Suprapubic skin (tissue), 4 donors: ENCODE measurements at regions not wholly inside any gene's neighbourhood (a gene's known extent, or its start where the extent isn't known, plus 50 kb on each side); places are given as distances from the start of the nearest gene placed in this dataset.

Experiments
- DNase-seq, 2 donors: peaks; one replicate each; pipeline ENCODE4 v3.0.0-alpha.2; 2019; ENCODE audit warnings: low spot score in 2 of 2
- H3K27ac ChIP-seq: fragments of 200-600 bp; sonication (generic); one replicate; pipeline ENCODE4 v1.5.1; 2019
- H3K27me3 ChIP-seq: fragments of 200-600 bp; sonication (generic); one replicate; pipeline ENCODE4 v1.5.1; 2019
- H3K36me3 ChIP-seq: fragments of 200-600 bp; sonication (generic); one replicate; pipeline ENCODE4 v1.5.1; 2019
- H3K4me1 ChIP-seq: fragments of 200-600 bp; sonication (generic); one replicate; pipeline ENCODE4 v1.5.1; 2019
- H3K4me3 ChIP-seq: fragments of 200-600 bp; sonication (generic); one replicate; pipeline ENCODE4 v1.5.1; 2019; ENCODE audit warnings: mild to moderate bottlenecking
- H3K9me3 ChIP-seq: fragments of 200-600 bp; sonication (generic); one replicate; pipeline ENCODE4 v1.5.1; 2019
- EP300 ChIP-seq: sonication (generic); formaldehyde crosslinking; IDR thresholded peaks from one replicate; pipeline ENCODE4 v1.6.1; 2017; ENCODE audit warnings: antibody characterized with exemption
- POLR2A ChIP-seq, 2 donors: fragments of 450-650 bp; IDR thresholded peaks; one replicate each; pipeline ENCODE4 v1.6.1; 2017; ENCODE audit warnings: antibody characterized with exemption in 2 of 2, mild to moderate bottlenecking in 2 of 2, moderate library complexity in 2 of 2
- POLR2AphosphoS5 ChIP-seq, 3 donors: sonication (generic); formaldehyde crosslinking; IDR thresholded peaks; one replicate each; pipeline ENCODE4 v1.6.1; 2017; ENCODE audit warnings: antibody characterized with exemption in 3 of 3
- WGBS: methylation state at CpG from one replicate; pipeline ENCODE4 v1.1.5; 2018; 5-methylcytosine and 5-hydroxymethylcytosine counted together
- TF ChIP-seq, protein P1 (sequence below), 2 donors: fragments of 200-600 bp in 1 of 2; fragments of 450-650 bp in 1 of 2; sonication (generic) in 1 of 2; IDR thresholded peaks; one replicate each; pipeline ENCODE4 v1.5.1; 2016 to 2019; ENCODE audit warnings: antibody characterized with exemption in 2 of 2, mild to moderate bottlenecking in 1 of 2, moderate library complexity in 1 of 2

DNA sequence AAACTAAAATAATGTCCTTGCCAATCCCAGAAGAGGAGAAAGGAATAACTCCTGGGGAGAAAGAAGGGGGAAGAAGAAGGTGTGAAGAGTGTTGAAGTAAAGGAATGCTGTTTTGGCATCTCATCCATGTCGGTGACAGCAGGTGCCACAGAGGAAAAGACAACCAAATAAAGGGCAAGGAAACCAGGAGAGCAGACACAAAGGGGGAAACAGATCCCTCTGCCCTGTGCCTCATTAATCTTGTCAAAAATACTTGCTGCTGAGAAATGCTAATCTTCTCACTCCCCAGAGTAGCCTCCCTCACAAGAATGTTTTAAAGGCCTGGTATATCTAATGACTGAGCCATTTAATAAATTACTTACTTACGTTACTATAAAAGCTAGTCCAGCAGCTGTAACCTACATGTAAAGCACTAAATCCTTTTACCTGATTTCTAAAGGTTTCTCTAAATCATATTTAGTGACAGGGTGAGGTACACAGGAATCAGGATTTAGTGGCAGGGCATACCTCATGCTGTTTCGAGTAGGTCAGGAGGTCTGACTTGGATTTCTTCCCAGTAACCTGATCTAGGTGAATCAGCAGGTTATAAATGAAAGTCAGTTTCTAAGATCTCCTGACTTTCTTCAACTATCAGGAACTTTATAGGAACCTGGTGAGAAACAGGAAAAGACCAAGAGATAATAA, 377.1 kb downstream of the CENPW start:
- Histone ChIP-seq H3K27me3 (no peaks in the 10 kb centered on the region), H3K27ac (no peak overlapping the region), H3K4me3 (no peak overlapping the region), H3K9me3 (no peaks in the 10 kb centered on the region), H3K4me1 (no peaks in the 10 kb centered on the region), H3K36me3 (no peaks in the 10 kb centered on the region)
- TF ChIP-seq, protein P1, sequence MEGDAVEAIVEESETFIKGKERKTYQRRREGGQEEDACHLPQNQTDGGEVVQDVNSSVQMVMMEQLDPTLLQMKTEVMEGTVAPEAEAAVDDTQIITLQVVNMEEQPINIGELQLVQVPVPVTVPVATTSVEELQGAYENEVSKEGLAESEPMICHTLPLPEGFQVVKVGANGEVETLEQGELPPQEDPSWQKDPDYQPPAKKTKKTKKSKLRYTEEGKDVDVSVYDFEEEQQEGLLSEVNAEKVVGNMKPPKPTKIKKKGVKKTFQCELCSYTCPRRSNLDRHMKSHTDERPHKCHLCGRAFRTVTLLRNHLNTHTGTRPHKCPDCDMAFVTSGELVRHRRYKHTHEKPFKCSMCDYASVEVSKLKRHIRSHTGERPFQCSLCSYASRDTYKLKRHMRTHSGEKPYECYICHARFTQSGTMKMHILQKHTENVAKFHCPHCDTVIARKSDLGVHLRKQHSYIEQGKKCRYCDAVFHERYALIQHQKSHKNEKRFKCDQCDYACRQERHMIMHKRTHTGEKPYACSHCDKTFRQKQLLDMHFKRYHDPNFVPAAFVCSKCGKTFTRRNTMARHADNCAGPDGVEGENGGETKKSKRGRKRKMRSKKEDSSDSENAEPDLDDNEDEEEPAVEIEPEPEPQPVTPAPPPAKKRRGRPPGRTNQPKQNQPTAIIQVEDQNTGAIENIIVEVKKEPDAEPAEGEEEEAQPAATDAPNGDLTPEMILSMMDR (IDR thresholded peaks at IDR 0.05), result no peak
- TF ChIP-seq POLR2A (IDR thresholded peaks at IDR 0.05), result no peak
- TF ChIP-seq EP300, result no peak
- no peak for TF ChIP-seq POLR2AphosphoS5 (IDR thresholded peaks at IDR 0.05)
- WGBS, result 53% methylated on average over 3 of the region's 3 CpGs
- DNase-seq, result no peak

DNA sequence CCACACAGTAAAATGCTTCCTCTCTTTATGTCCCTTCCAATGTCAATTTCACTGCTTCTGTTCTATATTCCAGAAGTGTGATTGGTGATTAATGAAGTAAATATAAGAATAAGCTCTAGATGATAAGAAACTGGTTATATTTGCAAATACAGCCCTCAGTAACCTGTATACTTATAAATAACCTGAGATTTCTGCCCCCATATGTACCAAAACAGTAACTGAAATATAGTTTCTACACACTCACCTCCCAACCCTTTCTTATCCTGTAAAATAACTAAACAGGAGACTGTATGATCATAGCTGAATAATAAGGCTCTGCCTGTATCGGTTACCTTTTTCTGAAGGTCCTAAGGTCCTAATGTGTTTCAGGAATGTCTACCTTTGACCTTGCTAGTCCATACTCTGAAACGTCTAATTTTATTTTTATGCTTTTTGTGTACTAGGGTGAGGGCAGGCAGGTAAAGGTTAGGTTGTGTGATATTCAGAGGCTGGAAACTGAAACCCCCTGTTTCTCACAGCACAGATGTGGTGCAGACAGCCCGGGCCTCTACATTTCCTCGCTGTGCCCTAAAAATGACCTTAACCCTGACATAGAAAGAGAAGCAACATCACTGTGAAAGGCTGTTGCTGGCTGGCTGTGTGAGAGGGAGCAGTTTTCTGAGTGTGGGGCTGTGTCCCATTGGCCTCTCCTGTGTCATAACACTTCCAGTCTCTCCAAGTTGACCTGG, 378.8 kb downstream of the CENPW start:
- no peak overlapping the region for H3K27ac ChIP-seq
- no peak overlapping the region for H3K4me3 ChIP-seq
- no peaks in the 10 kb centered on the region for H3K4me1 ChIP-seq
- TF ChIP-seq POLR2A (IDR thresholded peaks at IDR 0.05) (no peak), EP300 (no peak)
- H3K27me3 ChIP-seq, result no peaks in the 10 kb centered on the region
- no peak for DNase-seq
- H3K9me3 ChIP-seq, result no peaks in the 10 kb centered on the region
- no peaks in the 10 kb centered on the region for H3K36me3 ChIP-seq
- WGBS, result 68% methylated on average over 4 of the region's 4 CpGs

DNA sequence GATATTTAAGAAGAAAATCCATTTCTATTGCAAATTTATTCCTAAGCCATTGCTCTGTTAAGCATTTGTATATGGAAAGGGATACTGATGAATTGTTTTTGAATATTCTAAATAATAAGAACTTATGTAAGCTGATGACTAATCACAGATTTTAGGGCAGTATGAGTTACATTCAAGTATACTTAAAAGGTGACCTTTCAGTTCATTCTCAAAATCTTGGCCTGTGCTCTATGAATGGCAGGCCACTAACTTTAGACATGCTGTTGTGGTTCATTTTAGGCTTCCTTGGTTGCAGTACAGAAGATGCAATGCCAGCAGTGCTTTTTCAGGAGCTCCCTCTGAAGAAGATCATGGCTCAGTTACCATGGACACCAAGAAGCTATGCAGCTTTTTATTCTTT, 380.4 kb downstream of the CENPW start:
- H3K36me3 ChIP-seq, result no peaks in the 10 kb centered on the region
- DNase-seq, result no peak
- H3K4me1 ChIP-seq, result no peaks in the 10 kb centered on the region
- no peaks in the 10 kb centered on the region for H3K9me3 ChIP-seq
- no peak overlapping the region for H3K27ac ChIP-seq
- no peak overlapping the region for H3K4me3 ChIP-seq
- no peaks in the 10 kb centered on the region for H3K27me3 ChIP-seq
- TF ChIP-seq, protein P1 (IDR thresholded peaks at IDR 0.05), result no peak
- no peak for TF ChIP-seq POLR2A (IDR thresholded peaks at IDR 0.05)
- no peak for TF ChIP-seq EP300
- no peak for TF ChIP-seq POLR2AphosphoS5 (IDR thresholded peaks at IDR 0.05)

DNA sequence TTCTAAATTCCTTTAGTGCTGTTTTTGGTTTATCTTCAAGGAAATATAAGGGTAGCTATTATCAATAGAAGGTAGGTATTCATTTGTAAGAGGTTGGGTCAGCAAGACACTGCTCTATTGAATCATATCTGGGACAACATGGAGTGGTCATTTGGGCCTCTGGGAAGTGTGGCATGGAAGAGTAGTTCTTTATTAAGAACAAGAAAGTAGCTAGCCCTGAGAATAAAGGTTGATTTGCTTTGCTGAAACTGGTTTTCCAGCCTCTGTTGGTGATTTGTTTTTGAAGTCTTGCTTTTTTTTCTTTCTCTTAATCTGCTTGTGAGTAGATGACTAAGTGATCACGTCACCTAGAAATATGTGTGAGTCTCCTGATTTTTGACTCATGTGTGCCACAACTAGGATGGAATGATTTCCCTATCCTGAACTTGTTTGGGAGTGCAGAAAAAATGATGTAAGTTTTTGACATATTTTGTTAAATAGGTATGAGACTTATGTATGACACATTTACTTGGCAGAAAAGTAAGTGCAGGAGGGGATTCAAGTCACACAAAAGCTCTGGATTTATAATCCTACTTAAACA, 381.8 kb downstream of the CENPW start:
- Histone ChIP-seq H3K9me3 (no peaks in the 10 kb centered on the region), H3K36me3 (no peaks in the 10 kb centered on the region), H3K4me1 (no peaks in the 10 kb centered on the region), H3K4me3 (no peak overlapping the region), H3K27ac (no peak overlapping the region), H3K27me3 (no peaks in the 10 kb centered on the region)
- WGBS, result 29% methylated on average over 1 of the region's 1 CpG
- DNase-seq, result no peak
- TF ChIP-seq EP300 (no peak), POLR2AphosphoS5 (IDR thresholded peaks at IDR 0.05) (no peak), POLR2A (IDR thresholded peaks at IDR 0.05) (no peak)
- TF ChIP-seq, protein P1 (IDR thresholded peaks at IDR 0.05), result no peak

DNA sequence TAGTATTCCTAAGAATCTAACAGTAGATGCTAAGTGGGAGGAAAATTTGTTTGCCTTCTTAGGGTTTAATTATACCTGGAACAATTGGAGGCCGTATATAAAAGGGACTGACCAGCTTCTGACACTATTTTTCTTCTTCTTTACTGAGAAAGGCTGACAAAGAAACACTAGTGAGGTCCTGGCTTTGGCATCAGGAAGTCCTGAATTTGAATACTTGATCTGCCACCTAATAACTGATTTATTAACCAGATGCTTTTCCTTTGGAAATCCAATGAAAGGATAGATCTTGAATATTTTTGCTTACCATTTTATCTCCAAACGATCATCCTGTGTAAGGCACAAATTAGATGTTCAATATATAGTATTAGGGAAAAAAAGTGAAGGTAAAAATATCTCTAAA, 382.5 kb downstream of the CENPW start:
- no peak for TF ChIP-seq EP300
- TF ChIP-seq, protein P1 (IDR thresholded peaks at IDR 0.05), result no peak
- no peak for TF ChIP-seq POLR2A (IDR thresholded peaks at IDR 0.05)
- no peak for TF ChIP-seq POLR2AphosphoS5 (IDR thresholded peaks at IDR 0.05)
- DNase-seq, result no peak
- Histone ChIP-seq H3K4me1 (no peaks in the 10 kb centered on the region), H3K36me3 (no peaks in the 10 kb centered on the region), H3K27me3 (no peaks in the 10 kb centered on the region), H3K9me3 (no peaks in the 10 kb centered on the region), H3K27ac (no peak overlapping the region), H3K4me3 (no peak overlapping the region)
- WGBS, result 88% methylated on average over 2 of the region's 2 CpGs
